Astrocyte (in vitro differentiated cells and primary cell): ENCODE measurements at regions not wholly inside any gene's neighbourhood (a gene's known extent, or its start where the extent isn't known, plus 50 kb on each side); places are given as distances from the start of the nearest gene placed in this dataset.

Experiments used
- EZH2 ChIP-seq: IDR thresholded peaks from 2 replicates; pipeline ENCODE4 v1.6.1; 2012; ENCODE audit warnings: mild to moderate bottlenecking, low read length, inconsistent platforms; ENCODE audit not compliant: insufficient read depth
- TF ChIP-seq, protein P1 (sequence below): IDR thresholded peaks from 2 replicates; pipeline ENCODE4 v1.5.1; 2011; ENCODE audit warnings: low read depth, mild to moderate bottlenecking, inconsistent platforms, low read length, moderate library complexity; ENCODE audit not compliant: insufficient read depth

DNA sequence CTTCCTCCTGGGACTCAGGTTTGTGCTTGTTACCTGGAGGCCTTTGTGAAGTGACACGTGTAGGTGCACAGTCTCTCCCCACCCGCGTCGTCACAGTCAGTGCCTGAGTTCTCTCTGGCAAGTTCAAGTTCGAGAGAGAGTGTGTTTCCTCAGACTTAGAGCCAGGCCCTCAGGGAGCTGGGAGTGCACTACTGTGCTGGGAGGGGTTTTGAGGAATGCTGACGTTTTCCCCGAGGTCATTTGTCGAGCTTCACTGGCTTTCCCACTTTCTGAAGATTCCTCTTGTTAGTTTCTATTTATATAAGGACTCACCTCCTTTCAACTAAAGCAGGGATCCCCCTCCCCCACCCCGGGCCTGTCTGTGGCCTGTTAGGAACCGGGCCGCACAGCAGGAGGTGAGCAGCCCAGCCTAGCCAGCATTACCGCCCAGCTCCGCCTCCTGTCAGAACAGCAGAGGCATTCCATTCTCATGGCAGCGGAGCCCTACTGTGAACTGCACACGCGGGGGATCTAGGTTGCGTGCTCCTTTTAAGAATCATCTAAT lies 209.2 kb downstream of the DIRAS2 start:
- TF ChIP-seq, protein P1, sequence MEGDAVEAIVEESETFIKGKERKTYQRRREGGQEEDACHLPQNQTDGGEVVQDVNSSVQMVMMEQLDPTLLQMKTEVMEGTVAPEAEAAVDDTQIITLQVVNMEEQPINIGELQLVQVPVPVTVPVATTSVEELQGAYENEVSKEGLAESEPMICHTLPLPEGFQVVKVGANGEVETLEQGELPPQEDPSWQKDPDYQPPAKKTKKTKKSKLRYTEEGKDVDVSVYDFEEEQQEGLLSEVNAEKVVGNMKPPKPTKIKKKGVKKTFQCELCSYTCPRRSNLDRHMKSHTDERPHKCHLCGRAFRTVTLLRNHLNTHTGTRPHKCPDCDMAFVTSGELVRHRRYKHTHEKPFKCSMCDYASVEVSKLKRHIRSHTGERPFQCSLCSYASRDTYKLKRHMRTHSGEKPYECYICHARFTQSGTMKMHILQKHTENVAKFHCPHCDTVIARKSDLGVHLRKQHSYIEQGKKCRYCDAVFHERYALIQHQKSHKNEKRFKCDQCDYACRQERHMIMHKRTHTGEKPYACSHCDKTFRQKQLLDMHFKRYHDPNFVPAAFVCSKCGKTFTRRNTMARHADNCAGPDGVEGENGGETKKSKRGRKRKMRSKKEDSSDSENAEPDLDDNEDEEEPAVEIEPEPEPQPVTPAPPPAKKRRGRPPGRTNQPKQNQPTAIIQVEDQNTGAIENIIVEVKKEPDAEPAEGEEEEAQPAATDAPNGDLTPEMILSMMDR = no peak
- no peak for TF ChIP-seq EZH2
